ENCODE measurements at regions not wholly inside any gene's neighbourhood (a gene's known extent, or its start where the extent isn't known, plus 50 kb on each side); places are given as distances from the start of the nearest gene placed in this dataset.

- Histone ChIP-seq H3K27ac (ENCODE audit: insufficient read length, low read depth, low read length) (no peak overlapping the region), H3K27me3 (ENCODE audit: insufficient read depth, low read length) (no peaks in the 10 kb centered on the region), H3K79me1 (ENCODE audit: insufficient read depth, low read depth, low read length, poor library complexity, severe bottlenecking) (no peaks in the 10 kb centered on the region), H3K14ac (ENCODE audit: insufficient read depth, low read length) (no peak overlapping the region), H3K56ac (ENCODE audit: insufficient read length, low read depth, low read length) (no peak overlapping the region), H2AFZ (ENCODE audit: low read length) (no peak overlapping the region), H3K18ac (ENCODE audit: insufficient read length, low read depth, low read length) (no peak overlapping the region), H2AK5ac (ENCODE audit: insufficient read length, low read length) (no peak overlapping the region), H3K23me2 (ENCODE audit: insufficient read length, low read depth, low read length, poor library complexity, severe bottlenecking) (no peaks in the 10 kb centered on the region), H2BK20ac (ENCODE audit: low read depth, low read length, poor library complexity, severe bottlenecking) (no peak overlapping the region), H4K8ac (replicated peaks; ENCODE audit: insufficient read length, low read depth, low read length) (no peak overlapping the region), H3K9ac (ENCODE audit: extremely low read depth, insufficient read length, low read length) (no peak overlapping the region), H3K4ac (ENCODE audit: low read depth, low read length) (no peak overlapping the region), H3K79me2 (ENCODE audit: insufficient read depth, low read length) (no peaks in the 10 kb centered on the region), H2BK5ac (ENCODE audit: insufficient read length, low read length) (no peak overlapping the region), H3K9me3 (ENCODE audit: control insufficient read depth, low read depth, low read length) (no peaks in the 10 kb centered on the region), H3K4me2 (ENCODE audit: insufficient read depth, insufficient read length, low read length) (no peak overlapping the region), H4K5ac (ENCODE audit: insufficient read length, low read depth, low read length) (no peak overlapping the region), H2BK15ac (ENCODE audit: low read depth, low read length) (no peak overlapping the region), H2BK12ac (ENCODE audit: insufficient read length, low read depth, low read length) (no peak overlapping the region), H3K23ac (ENCODE audit: insufficient read length, low read depth, low read length) (no peak overlapping the region), H4K20me1 (ENCODE audit: control insufficient read depth, insufficient read depth, insufficient read length) (no peaks in the 10 kb centered on the region), H4K91ac (ENCODE audit: insufficient read length, low read depth, low read length) (no peak overlapping the region), H2BK120ac (ENCODE audit: low read depth, low read length, poor library complexity, severe bottlenecking) (no peak overlapping the region), H3T11ph (ENCODE audit: low read length) (no peak overlapping the region), H3K4me1 (ENCODE audit: insufficient read depth, low read length) (no peaks in the 10 kb centered on the region)
- Mint-ChIP-seq H3K27me3 (ENCODE audit: low read depth) (no peaks in the 10 kb centered on the region), H3K4me1 (0 out of 4 replicates have a peak, but pooled peaks cover 0 to 2% of the 10 kb centered on the region in 2 experiments), H3K9me3 (peaks cover 3 to 4% of the 10 kb centered on the region in 2 experiments; a peak in 3 of 5 replicates), H3K27ac (no peak overlapping the region), H3K4me3 (no peak overlapping the region), H3K36me3 (ENCODE audit: insufficient read depth in 1 of 3, low read depth in 3 of 3) (no peaks in the 10 kb centered on the region; a peak in 1 of 7 replicates)
- no peak for DNase-seq
- TF ChIP-seq CTCF (conservative IDR thresholded peaks at IDR 0.05) = no peak
Measured at GRCh38 chr13:108409730-108410129, 140.2 kb downstream of the TNFSF13B start.
